ENCODE measurements at regions not wholly inside any gene's neighbourhood (a gene's known extent, or its start where the extent isn't known, plus 50 kb on each side); places are given as distances from the start of the nearest gene placed in this dataset.

DNA sequence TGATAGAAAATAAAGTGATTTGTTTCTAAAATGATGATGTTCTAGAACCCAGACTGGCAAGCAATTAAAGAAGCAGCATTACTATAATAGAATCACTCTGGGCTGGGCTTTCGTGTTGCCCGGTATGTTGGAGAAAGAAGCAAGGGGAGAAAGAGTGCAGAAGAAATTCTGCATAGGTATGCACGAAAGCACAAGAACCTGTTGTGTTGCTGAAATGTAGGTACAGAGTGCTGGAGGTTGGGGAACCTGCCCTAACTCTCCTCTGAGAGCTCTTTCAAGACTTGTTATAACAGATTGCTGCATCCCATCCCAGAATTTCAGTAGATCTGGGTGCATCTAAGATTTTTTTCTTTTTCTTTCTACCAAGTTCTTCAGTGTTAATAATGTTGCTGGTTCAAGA, 95.7 kb upstream of the DACH1 start:
- Histone ChIP-seq H3K4me1 (ENCODE audit: low read depth, poor library complexity, severe bottlenecking) (peaks cover 2% of the 10 kb centered on the region), H3K27me3 (ENCODE audit: insufficient read depth, low read depth) (no peaks in the 10 kb centered on the region), H3K4me2 (no peak overlapping the region), H2AFZ (ENCODE audit: low read depth) (no peak overlapping the region), H3K4me3 (IDR thresholded peaks at IDR 0.05; ENCODE audit: insufficient read depth, low read depth, low read length) (no peak overlapping the region), H4K20me1 (ENCODE audit: insufficient read depth) (no peaks in the 10 kb centered on the region), H3K27ac (no peak overlapping the region), H3K9ac (no peak overlapping the region), H3K36me3 (ENCODE audit: insufficient read depth) (no peaks in the 10 kb centered on the region), H3K79me2 (ENCODE audit: insufficient read depth, low read depth) (no peaks in the 10 kb centered on the region)
- TF ChIP-seq, protein P1, sequence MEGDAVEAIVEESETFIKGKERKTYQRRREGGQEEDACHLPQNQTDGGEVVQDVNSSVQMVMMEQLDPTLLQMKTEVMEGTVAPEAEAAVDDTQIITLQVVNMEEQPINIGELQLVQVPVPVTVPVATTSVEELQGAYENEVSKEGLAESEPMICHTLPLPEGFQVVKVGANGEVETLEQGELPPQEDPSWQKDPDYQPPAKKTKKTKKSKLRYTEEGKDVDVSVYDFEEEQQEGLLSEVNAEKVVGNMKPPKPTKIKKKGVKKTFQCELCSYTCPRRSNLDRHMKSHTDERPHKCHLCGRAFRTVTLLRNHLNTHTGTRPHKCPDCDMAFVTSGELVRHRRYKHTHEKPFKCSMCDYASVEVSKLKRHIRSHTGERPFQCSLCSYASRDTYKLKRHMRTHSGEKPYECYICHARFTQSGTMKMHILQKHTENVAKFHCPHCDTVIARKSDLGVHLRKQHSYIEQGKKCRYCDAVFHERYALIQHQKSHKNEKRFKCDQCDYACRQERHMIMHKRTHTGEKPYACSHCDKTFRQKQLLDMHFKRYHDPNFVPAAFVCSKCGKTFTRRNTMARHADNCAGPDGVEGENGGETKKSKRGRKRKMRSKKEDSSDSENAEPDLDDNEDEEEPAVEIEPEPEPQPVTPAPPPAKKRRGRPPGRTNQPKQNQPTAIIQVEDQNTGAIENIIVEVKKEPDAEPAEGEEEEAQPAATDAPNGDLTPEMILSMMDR (conservative IDR thresholded peaks at IDR 0.05; ENCODE audit: low read depth, low read length) = no peak

DNA sequence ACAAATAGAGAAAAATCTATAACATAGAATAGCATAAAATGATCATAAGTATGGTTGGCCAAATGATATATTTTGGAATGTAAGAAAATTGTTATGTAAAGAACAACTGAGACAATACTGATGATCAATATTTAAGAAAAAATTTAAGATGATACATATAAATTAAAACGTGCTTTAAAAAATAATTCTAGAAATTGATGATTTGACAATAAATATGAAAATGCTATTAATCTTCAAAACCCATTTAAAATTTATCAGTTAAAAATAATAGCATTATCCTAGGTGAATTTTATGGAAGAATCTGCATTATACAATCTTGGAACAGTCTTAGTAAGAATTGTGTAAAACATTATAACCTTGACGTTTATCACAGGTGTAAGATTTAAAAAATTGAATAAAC, 95.1 kb upstream of the DACH1 start:
- Histone ChIP-seq H3K4me1 (ENCODE audit: low read depth, poor library complexity, severe bottlenecking) (peaks cover 2% of the 10 kb centered on the region), H2AFZ (ENCODE audit: low read depth) (no peak overlapping the region), H3K4me2 (no peak overlapping the region), H3K36me3 (ENCODE audit: insufficient read depth) (no peaks in the 10 kb centered on the region), H3K27me3 (ENCODE audit: insufficient read depth, low read depth) (no peaks in the 10 kb centered on the region), H3K9ac (no peak overlapping the region), H3K27ac (no peak overlapping the region), H3K79me2 (ENCODE audit: insufficient read depth, low read depth) (no peaks in the 10 kb centered on the region), H3K4me3 (IDR thresholded peaks at IDR 0.05; ENCODE audit: insufficient read depth, low read depth, low read length) (no peak overlapping the region), H4K20me1 (ENCODE audit: insufficient read depth) (no peaks in the 10 kb centered on the region)
- TF ChIP-seq, protein P1 (conservative IDR thresholded peaks at IDR 0.05; ENCODE audit: low read depth, low read length) = no peak

GRCh38 chr13:71949441-71949840, 82.4 kb upstream of the DACH1 start:
- H2AFZ ChIP-seq (ENCODE audit: low read depth) = no peak overlapping the region
- no peaks in the 10 kb centered on the region for H3K79me2 ChIP-seq (ENCODE audit: insufficient read depth, low read depth)
- no peak overlapping the region for H3K9ac ChIP-seq
- H3K4me2 ChIP-seq = no peak overlapping the region
- no peak overlapping the region for H3K4me3 ChIP-seq (IDR thresholded peaks at IDR 0.05; ENCODE audit: insufficient read depth, low read depth, low read length)
- TF ChIP-seq, protein P1 (conservative IDR thresholded peaks at IDR 0.05; ENCODE audit: low read depth, low read length) = no peak
- no peak overlapping the region for H3K27ac ChIP-seq
- H3K36me3 ChIP-seq (ENCODE audit: insufficient read depth) = no peaks in the 10 kb centered on the region
- no peaks in the 10 kb centered on the region for H4K20me1 ChIP-seq (ENCODE audit: insufficient read depth)
- no peaks in the 10 kb centered on the region for H3K27me3 ChIP-seq (ENCODE audit: insufficient read depth, low read depth)
- H3K4me1 ChIP-seq (ENCODE audit: low read depth, poor library complexity, severe bottlenecking) = no peaks in the 10 kb centered on the region

- no peaks in the 10 kb centered on the region for H3K27me3 ChIP-seq (ENCODE audit: insufficient read depth, low read depth)
- H3K79me2 ChIP-seq (ENCODE audit: insufficient read depth, low read depth) = no peaks in the 10 kb centered on the region
Observed at GRCh38 chr13:71939186-71939585, 72.2 kb upstream of the DACH1 start.

More at GRCh38 chr13:71939186-71939585, 72.2 kb upstream of the DACH1 start:
- no peak overlapping the region for H3K4me3 ChIP-seq (IDR thresholded peaks at IDR 0.05; ENCODE audit: insufficient read depth, low read depth, low read length)
- no peak overlapping the region for H3K4me2 ChIP-seq
- H3K9ac ChIP-seq = no peak overlapping the region
- H2AFZ ChIP-seq (ENCODE audit: low read depth) = no peak overlapping the region
- no peaks in the 10 kb centered on the region for H4K20me1 ChIP-seq (ENCODE audit: insufficient read depth)
- H3K27ac ChIP-seq = no peak overlapping the region
- no peaks in the 10 kb centered on the region for H3K4me1 ChIP-seq (ENCODE audit: low read depth, poor library complexity, severe bottlenecking)
- H3K36me3 ChIP-seq (ENCODE audit: insufficient read depth) = no peaks in the 10 kb centered on the region
- TF ChIP-seq, protein P1 (conservative IDR thresholded peaks at IDR 0.05; ENCODE audit: low read depth, low read length) = no peak
